Testis (tissue), 2 donors: ENCODE measurements at regions not wholly inside any gene's neighbourhood (a gene's known extent, or its start where the extent isn't known, plus 50 kb on each side); places are given as distances from the start of the nearest gene placed in this dataset.

Experiments used
- CTCF ChIP-seq, 3 experiments: fragments of 450-650 bp in 2 of 3; fragments of 200-600 bp in 1 of 3; sonication (generic) in 1 of 3; IDR thresholded peaks; one replicate each; pipeline ENCODE4 v1.5.1; 2016 to 2019; ENCODE audit warnings: antibody characterized with exemption in 3 of 3, mild to moderate bottlenecking in 2 of 3, moderate library complexity in 1 of 3
- POLR2A ChIP-seq: fragments of 450-650 bp; IDR thresholded peaks from one replicate; pipeline ENCODE4 v1.6.1; 2017; ENCODE audit warnings: antibody characterized with exemption, mild to moderate bottlenecking, moderate library complexity

GRCh38 chr1:22343456-22344328 lies 108.0 kb upstream of the ZBTB40 start:
- TF ChIP-seq CTCF (IDR thresholded peaks at IDR 0.05) = no peak
- TF ChIP-seq POLR2A = no peak
